Effector memory CD4-positive, alpha-beta T cell (primary cell): ENCODE measurements at regions not wholly inside any gene's neighbourhood (a gene's known extent, or its start where the extent isn't known, plus 50 kb on each side); places are given as distances from the start of the nearest gene placed in this dataset.

ENCODE experiments used
- DNase-seq, 3 donors: peaks; one replicate each; pipeline ENCODE4 v3.0.0-alpha.2; 2020
- H3K27ac ChIP-seq: 2 replicates; pipeline ENCODE4 v1.7.0; 2013; ENCODE audit warnings: mild to moderate bottlenecking, low read length, moderate library complexity; ENCODE audit not compliant: insufficient read depth, poor library complexity, severe bottlenecking
- H3K27me3 ChIP-seq: replicated peaks from 2 replicates; pipeline ENCODE4 v1.7.0; 2013; ENCODE audit warnings: mild to moderate bottlenecking, low read length; ENCODE audit not compliant: insufficient read depth, control insufficient read depth, poor library complexity, severe bottlenecking
- H3K36me3 ChIP-seq: 2 replicates; pipeline ENCODE4 v1.7.0; 2013; ENCODE audit warnings: mild to moderate bottlenecking, low read length, moderate library complexity; ENCODE audit not compliant: control insufficient read depth, insufficient read depth
- H3K4me1 ChIP-seq: 2 replicates; pipeline ENCODE4 v1.7.0; 2013; ENCODE audit warnings: low read length, mild to moderate bottlenecking; ENCODE audit not compliant: control insufficient read depth, insufficient read depth, poor library complexity, severe bottlenecking
- H3K4me3 ChIP-seq: 2 replicates; pipeline ENCODE4 v1.7.0; 2013; ENCODE audit warnings: low read length, low read depth, mild to moderate bottlenecking; ENCODE audit not compliant: insufficient read depth, poor library complexity, severe bottlenecking
- H3K9me3 ChIP-seq: 2 replicates; pipeline ENCODE4 v1.7.0; 2013; ENCODE audit warnings: mild to moderate bottlenecking, low read length, moderate library complexity; ENCODE audit not compliant: control insufficient read depth

DNA sequence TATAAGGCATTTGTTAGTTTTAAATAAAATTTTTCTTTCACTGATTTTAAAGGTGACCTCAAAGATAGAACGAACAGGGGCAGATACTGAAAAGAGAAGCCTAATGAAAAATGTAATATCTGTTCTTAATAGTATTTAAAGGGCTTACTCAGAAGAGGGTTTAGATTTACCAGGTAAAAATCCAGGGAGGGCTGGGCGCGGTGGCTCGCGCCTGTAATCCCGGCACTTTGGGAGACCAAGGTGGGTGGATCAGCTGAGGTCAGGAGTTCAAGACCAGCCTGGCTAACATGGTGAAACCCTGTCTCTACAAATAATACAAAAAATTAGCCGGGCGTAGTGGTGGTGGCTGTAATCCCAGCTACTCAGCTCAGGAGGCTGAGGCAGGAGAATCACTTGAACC, 108.3 kb upstream of the CNTNAP2 start:
- Histone ChIP-seq H3K4me1 (no peaks in the 10 kb centered on the region), H3K4me3 (no peak overlapping the region), H3K27me3 (no peaks in the 10 kb centered on the region), H3K9me3 (no peaks in the 10 kb centered on the region), H3K27ac (no peak overlapping the region), H3K36me3 (no peaks in the 10 kb centered on the region)
- no peak for DNase-seq

GRCh38 chr7:146004805-146005204, 111.8 kb upstream of the CNTNAP2 start:
- H3K4me1 ChIP-seq: no peaks in the 10 kb centered on the region
- H3K4me3 ChIP-seq: no peak overlapping the region
- no peaks in the 10 kb centered on the region for H3K9me3 ChIP-seq
- H3K36me3 ChIP-seq: no peaks in the 10 kb centered on the region
- no peaks in the 10 kb centered on the region for H3K27me3 ChIP-seq
- H3K27ac ChIP-seq: no peak overlapping the region
- DNase-seq: no peak

- DNase-seq: no peak
- Histone ChIP-seq H3K9me3 (no peaks in the 10 kb centered on the region), H3K27ac (no peak overlapping the region), H3K36me3 (no peaks in the 10 kb centered on the region), H3K4me1 (no peaks in the 10 kb centered on the region), H3K4me3 (no peak overlapping the region), H3K27me3 (no peaks in the 10 kb centered on the region)
Measured at GRCh38 chr7:146002431-146003078, 114.0 kb upstream of the CNTNAP2 start.

- Histone ChIP-seq H3K36me3 (no peaks in the 10 kb centered on the region), H3K27ac (no peak overlapping the region), H3K27me3 (no peaks in the 10 kb centered on the region), H3K4me3 (no peak overlapping the region), H3K4me1 (no peaks in the 10 kb centered on the region), H3K9me3 (no peaks in the 10 kb centered on the region)
- no peak for DNase-seq
Measured at GRCh38 chr7:146002008-146002407, 114.6 kb upstream of the CNTNAP2 start.

DNA sequence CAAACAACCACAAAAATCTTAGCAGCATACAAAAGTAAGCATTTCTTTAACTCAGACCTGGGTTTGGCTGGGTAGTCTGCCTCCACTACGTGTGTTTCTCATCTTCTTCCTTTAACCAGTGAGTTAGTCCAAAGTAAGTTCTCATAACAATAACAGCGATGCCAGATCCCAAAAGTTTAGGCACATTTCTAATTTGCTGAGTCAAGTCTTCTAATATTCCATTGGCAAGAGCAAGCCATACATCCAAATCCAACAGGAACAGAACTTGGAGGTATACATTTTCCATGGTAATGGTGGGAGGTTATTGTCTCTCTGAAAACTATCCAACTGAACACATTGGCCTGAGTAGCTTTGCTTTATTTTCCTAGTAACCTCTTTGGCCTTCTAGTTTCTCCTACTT, 115.7 kb upstream of the CNTNAP2 start:
- no peaks in the 10 kb centered on the region for H3K9me3 ChIP-seq
- H3K4me3 ChIP-seq: no peak overlapping the region
- no peaks in the 10 kb centered on the region for H3K36me3 ChIP-seq
- no peak overlapping the region for H3K27ac ChIP-seq
- H3K4me1 ChIP-seq: no peaks in the 10 kb centered on the region
- H3K27me3 ChIP-seq: no peaks in the 10 kb centered on the region
- no peak for DNase-seq

DNA sequence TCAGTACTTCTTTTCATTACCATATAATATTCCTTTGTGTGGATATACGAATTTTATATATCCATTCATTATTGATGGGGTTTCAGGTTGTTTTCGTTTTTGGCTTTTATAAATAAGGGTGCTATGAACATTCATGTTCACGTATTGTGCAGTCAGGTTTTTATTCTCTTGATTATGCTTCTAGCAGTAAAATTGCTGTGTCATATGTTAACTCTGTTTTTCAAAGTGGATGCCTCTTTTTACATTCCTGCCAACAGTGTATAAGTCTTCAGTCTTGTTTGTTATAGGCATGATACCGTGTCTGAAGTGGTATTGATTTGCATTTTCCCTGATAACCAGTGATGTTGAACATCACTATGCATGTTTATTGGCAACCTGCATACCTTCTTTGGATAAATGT, 127.1 kb upstream of the CNTNAP2 start:
- Histone ChIP-seq H3K4me1 (no peaks in the 10 kb centered on the region), H3K9me3 (no peaks in the 10 kb centered on the region), H3K27me3 (no peaks in the 10 kb centered on the region), H3K36me3 (no peaks in the 10 kb centered on the region), H3K4me3 (no peak overlapping the region), H3K27ac (no peak overlapping the region)
- DNase-seq: no peak

GRCh38 chr7:145986248-145986874, 130.2 kb upstream of the CNTNAP2 start:
- no peak for DNase-seq
- Histone ChIP-seq H3K4me3 (no peak overlapping the region), H3K4me1 (no peaks in the 10 kb centered on the region), H3K27ac (no peak overlapping the region), H3K27me3 (no peaks in the 10 kb centered on the region), H3K36me3 (no peaks in the 10 kb centered on the region), H3K9me3 (no peaks in the 10 kb centered on the region)

DNA sequence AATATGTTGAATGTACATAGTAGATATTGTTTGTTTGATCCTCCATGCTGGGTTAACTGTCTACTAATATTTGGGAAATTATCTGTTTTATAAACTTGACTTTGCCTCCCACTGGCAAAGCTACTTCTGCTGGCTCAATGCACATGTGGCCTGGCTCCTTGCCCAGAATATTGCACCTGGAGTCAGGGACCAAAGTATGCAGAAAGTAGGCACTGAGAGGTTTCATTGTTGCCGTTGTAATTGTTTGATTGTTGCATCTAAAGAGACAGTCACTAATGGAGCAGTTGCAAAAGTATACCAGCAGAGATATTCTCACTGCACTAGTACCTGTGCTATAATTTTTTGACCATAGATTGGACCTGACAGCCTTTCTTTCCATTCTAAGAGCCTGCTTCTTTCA, 137.8 kb upstream of the CNTNAP2 start:
- H3K4me3 ChIP-seq: no peak overlapping the region
- H3K27ac ChIP-seq: no peak overlapping the region

DNA sequence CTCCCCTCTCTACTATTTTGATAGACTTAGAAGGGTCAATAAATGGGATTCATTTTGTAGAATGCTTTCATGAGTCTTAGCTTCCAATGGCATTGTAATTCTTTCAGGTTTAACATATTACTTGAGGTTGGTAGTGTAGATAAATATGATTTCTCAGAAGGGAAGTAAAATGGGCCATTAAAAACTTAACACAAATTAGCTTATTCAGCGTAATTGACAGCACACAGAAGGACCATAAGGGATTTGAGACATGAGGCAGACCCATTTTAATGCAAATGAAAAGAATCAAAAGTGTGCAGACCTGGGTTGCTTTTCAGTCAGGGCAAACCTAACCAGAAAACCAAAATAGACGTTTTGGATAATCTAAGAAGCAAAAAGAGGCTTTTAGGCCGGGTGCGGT, 156.6 kb upstream of the CNTNAP2 start:
- H3K9me3 ChIP-seq: no peaks in the 10 kb centered on the region
- DNase-seq: no peak
- no peaks in the 10 kb centered on the region for H3K36me3 ChIP-seq
- no peak overlapping the region for H3K27ac ChIP-seq
- H3K27me3 ChIP-seq: no peaks in the 10 kb centered on the region
- H3K4me3 ChIP-seq: no peak overlapping the region
- no peaks in the 10 kb centered on the region for H3K4me1 ChIP-seq

More for the DNA sequence above, 137.8 kb upstream of the CNTNAP2 start:
- no peaks in the 10 kb centered on the region for H3K27me3 ChIP-seq
- no peaks in the 10 kb centered on the region for H3K9me3 ChIP-seq
- no peaks in the 10 kb centered on the region for H3K4me1 ChIP-seq
- no peaks in the 10 kb centered on the region for H3K36me3 ChIP-seq
- DNase-seq: no peak

GRCh38 chr7:145957160-145957890, 159.3 kb upstream of the CNTNAP2 start:
- H3K27ac ChIP-seq: no peak overlapping the region
- no peaks in the 10 kb centered on the region for H3K27me3 ChIP-seq
- no peak for DNase-seq
- H3K36me3 ChIP-seq: no peaks in the 10 kb centered on the region
- no peak overlapping the region for H3K4me3 ChIP-seq
- no peaks in the 10 kb centered on the region for H3K9me3 ChIP-seq
- H3K4me1 ChIP-seq: no peaks in the 10 kb centered on the region
